ENCODE measurements at regions not wholly inside any gene's neighbourhood (a gene's known extent, or its start where the extent isn't known, plus 50 kb on each side); places are given as distances from the start of the nearest gene placed in this dataset.

- WGBS (ENCODE audit: extremely low coverage, insufficient read length, low lambda C conversion rate): no CpG with 5 or more reads among the region's 2 CpGs
- Mint-ChIP-seq H3K4me1 (peaks cover 22 to 24% of the 10 kb centered on the region in 2 experiments), H3K27me3 (ENCODE audit: low read depth) (peaks cover 1% of the 10 kb centered on the region), H3K4me3 (no peak overlapping the region), H3K9me3 (peaks cover 24 to 27% of the 10 kb centered on the region in 2 experiments), H3K36me3 (ENCODE audit: insufficient read depth in 1 of 3, low read depth in 3 of 3) (peaks cover 15 to 29% (median 19%) of the 10 kb centered on the region in 3 experiments), H3K27ac (no peak overlapping the region)
- no peak overlapping the region for H2AK5ac ChIP-seq (ENCODE audit: insufficient read length, low read length)
- H4K91ac ChIP-seq (ENCODE audit: insufficient read length, low read depth, low read length): no peak overlapping the region
- H3K14ac ChIP-seq (ENCODE audit: insufficient read depth, low read length): no peak overlapping the region
- no peaks in the 10 kb centered on the region for H3K79me2 ChIP-seq (ENCODE audit: insufficient read depth, low read length)
- H4K8ac ChIP-seq (replicated peaks; ENCODE audit: insufficient read length, low read depth, low read length): no peak overlapping the region
- no peak overlapping the region for H2BK12ac ChIP-seq (ENCODE audit: insufficient read length, low read depth, low read length)
- H3K9me3 ChIP-seq (ENCODE audit: control insufficient read depth, low read depth, low read length): peaks cover 14% of the 10 kb centered on the region
- H3K4ac ChIP-seq (ENCODE audit: low read depth, low read length): no peak overlapping the region
- no peak overlapping the region for H4K5ac ChIP-seq (ENCODE audit: insufficient read length, low read depth, low read length)
- H3K18ac ChIP-seq (ENCODE audit: insufficient read length, low read depth, low read length): no peak overlapping the region
- no peak overlapping the region for H3K27ac ChIP-seq (ENCODE audit: insufficient read length, low read depth, low read length)
- no peak overlapping the region for H2BK5ac ChIP-seq (ENCODE audit: insufficient read length, low read length)
- no peak overlapping the region for H3K4me2 ChIP-seq (ENCODE audit: insufficient read depth, insufficient read length, low read length)
- H3K79me1 ChIP-seq (ENCODE audit: insufficient read depth, low read depth, low read length, poor library complexity, severe bottlenecking): no peaks in the 10 kb centered on the region
- no peaks in the 10 kb centered on the region for H3K27me3 ChIP-seq (ENCODE audit: insufficient read depth, low read length)
- no peak overlapping the region for H2AFZ ChIP-seq (ENCODE audit: low read length)
- no peak overlapping the region for H3K9ac ChIP-seq (ENCODE audit: extremely low read depth, insufficient read length, low read length)
- no peak overlapping the region for H3K23ac ChIP-seq (ENCODE audit: insufficient read length, low read depth, low read length)
- H3K4me1 ChIP-seq (ENCODE audit: insufficient read depth, low read length): peaks cover 4% of the 10 kb centered on the region; the same call in 1 of the 2 replicates
- H4K20me1 ChIP-seq (ENCODE audit: control insufficient read depth, insufficient read depth, insufficient read length): no peaks in the 10 kb centered on the region
- no peaks in the 10 kb centered on the region for H3K23me2 ChIP-seq (ENCODE audit: insufficient read length, low read depth, low read length, poor library complexity, severe bottlenecking)
- no peak for DNase-seq
- no peak overlapping the region for H2BK20ac ChIP-seq (ENCODE audit: low read depth, low read length, poor library complexity, severe bottlenecking)
- no peak overlapping the region for H3K56ac ChIP-seq (ENCODE audit: insufficient read length, low read depth, low read length)
- no peak overlapping the region for H2BK120ac ChIP-seq (ENCODE audit: low read depth, low read length, poor library complexity, severe bottlenecking)
- no peak overlapping the region for H3T11ph ChIP-seq (ENCODE audit: low read length)
- no peak overlapping the region for H2BK15ac ChIP-seq (ENCODE audit: low read depth, low read length)
- TF ChIP-seq CTCF (conservative IDR thresholded peaks at IDR 0.05): no peak
Observed at GRCh38 chr6:106743612-106744011, 114.2 kb downstream of the QRSL1 start.

Measured in H9 (cell line).